GM18498 (cell line): ENCODE measurements at regions not wholly inside any gene's neighbourhood (a gene's known extent, or its start where the extent isn't known, plus 50 kb on each side); places are given as distances from the start of the nearest gene placed in this dataset.
"Not testable (repeated sequence)": the region's sequence is repeated elsewhere in the genome, so short reads cannot be mapped to it uniquely, and the experiment has no call there.

Experiments
- ATAC-seq: cut with Tn5 transposase; IDR thresholded peaks from one replicate; pipeline ENCODE4 v1.9.1; 2021; ENCODE audit warnings: mild to moderate bottlenecking, moderate library complexity; ENCODE audit not compliant: unreplicated experiment

DNA sequence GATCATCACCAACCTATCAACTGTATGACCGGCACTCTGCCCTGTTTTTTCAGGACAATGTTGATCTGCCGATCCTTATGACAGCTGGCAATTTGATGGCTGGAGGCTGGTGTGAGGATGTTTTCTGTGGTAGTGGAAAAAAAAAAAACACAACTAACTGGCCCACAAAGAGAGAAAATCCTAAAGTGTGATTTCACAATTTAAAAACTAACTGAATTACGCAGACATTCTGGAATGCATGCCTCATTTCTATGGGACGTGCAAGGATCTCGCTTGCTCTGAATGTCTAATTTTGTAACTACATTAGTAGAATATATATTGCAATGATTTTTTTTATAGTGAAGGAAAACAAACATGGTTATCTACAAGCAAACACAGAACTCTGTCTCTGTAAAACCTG lies 590.5 kb downstream of the ETS1 start:
- ATAC-seq: no peak

DNA sequence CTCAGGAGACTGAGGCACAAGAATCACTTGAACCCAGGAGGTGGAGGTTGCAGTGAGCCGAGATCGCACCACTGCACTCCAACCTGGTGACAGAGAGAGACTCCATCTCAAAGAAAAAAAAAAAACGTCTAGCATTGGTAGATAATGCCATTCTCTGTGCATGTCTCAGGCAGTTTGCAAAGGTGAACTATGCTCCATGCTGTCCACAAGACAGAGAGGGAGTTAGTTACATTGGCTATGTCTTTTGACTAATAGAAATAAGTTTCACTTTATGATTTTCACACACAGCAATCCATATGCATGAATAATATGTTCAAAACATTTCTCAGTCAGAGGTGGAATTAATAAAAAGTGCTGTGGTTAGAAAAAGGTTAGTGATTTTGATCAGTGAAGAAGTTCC lies 591.4 kb downstream of the ETS1 start:
- no peak for ATAC-seq

DNA sequence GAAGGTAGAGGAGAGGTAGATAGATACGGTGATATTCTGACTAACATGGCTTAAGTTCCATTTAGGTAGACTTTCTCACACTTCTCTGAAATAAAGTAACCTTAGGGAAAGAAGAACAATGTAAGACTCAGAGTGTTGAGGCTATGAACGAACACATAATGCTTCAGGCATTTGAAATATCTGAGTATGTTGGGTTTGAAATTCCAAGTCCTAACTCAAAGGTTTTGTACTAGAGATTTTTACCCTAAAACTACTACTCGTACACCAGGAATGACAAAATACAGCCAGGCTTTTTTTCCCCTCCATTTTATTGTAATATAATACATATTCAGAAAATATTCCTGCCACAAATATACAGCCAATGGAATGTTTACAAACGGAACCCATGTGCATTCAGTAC lies 592.6 kb downstream of the ETS1 start:
- no peak for ATAC-seq

DNA sequence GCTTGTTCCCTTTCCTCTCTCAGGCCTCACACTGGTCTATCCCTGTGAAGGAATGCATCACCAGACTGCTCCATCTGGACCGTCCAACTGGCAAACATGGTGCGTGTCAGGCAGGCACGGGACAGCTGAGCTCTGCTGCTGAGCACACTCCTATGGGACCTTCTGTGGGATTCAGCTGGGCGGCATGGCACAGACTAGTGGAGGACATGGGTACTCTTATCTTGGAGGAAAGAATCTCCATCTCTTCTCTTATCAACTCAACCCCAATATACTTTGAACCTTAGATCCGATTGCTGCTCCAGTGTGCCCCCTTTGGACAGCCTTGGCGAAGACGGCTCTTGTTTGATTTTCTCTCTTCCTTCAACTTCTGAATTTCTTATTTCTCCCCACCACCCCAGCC lies 593.6 kb downstream of the ETS1 start:
- no peak for ATAC-seq

DNA sequence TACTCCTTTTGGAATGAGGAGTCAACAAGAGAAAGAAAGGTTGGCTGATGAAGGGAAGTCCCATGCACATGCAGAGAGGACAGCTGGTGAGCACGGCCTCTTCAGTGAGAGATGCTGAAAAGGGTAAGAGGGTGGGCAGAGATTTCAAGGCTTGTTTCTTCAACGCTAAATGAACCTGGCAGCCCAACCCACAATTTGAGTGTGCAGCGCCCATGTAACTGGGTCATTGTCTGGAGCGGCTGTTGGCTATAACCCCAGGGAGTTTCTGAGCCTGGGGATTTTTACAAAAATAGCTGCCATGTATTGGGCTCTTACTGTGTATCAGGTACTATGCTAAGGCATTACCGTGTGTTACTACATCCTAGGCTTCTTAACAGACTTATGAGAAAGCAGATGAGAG lies 594.1 kb downstream of the ETS1 start:
- ATAC-seq: no peak

DNA sequence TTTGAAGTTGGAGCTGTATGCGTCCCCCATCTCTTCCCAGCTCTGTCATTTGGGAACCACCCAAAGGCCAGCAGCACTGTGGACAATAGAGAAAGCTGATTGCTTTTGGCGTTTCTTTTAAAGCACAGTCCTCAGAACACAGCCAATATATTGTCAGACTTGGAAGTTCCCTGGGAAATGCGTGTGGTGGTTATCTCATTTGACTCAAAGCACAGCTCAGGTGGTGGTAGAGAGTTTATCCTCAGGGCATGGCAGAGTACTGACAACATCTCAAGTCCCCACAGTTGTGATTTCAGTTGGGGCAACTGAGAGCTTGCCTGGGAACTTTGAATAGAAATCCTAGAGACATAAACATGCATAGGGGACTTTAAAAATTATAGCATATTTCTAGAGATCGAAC lies 601.3 kb downstream of the ETS1 start:
- no peak for ATAC-seq

DNA sequence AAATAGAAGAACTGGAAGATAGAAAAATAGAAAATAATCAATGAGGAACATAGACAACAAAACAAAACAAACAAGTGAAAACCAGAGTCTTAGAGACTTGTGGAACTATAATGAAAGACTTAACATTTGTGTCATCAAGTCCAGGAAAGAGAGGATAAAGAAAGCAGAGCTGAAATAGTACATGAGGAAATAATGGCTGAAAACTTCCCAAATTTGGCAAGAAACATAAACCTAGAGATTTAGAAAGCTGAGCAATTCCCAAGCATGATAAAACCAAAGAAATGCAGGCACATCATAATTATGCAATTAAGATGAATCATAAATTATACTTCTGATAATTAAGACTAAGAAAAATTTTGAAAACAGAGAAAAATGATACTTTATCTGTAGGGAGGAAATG lies 614.5 kb downstream of the ETS1 start:
- ATAC-seq: no peak

DNA sequence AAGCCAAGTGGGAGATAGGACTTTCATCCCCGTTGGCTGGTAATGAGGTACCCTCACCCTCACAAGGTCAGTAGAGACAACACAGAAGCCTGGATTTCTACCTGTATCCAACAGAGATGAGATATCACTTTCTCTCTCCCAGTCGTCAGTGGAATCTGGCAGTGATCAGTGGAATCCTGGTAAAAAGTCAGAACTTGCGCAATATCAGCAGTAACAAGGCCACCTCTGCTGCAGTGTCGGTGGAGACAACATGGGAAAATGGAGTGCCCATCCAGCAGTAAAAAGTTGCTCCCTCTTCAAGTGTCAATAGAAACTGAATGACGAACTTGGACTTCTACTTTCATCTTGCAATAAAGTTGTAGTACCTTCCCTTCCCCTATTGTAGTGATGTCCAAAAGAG lies 615.9 kb downstream of the ETS1 start:
- no peak for ATAC-seq

DNA sequence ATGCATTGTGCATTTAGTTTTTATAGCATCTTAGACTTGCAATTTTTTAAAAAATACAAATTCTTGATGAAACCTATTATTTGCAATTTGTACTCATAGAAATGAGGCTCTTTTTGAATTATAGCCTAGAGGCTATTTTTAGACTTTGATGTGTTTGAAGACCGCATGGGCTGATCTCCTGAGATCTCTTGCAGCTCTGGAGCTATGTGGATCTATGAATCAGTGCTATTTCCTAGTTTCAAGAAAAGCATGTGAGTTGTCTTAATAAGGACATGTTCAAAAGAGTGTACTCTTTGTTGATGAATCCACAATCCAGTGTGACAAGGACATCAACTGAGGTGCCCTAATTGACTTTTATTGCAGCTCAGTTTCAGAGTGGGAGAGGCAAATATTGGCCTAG lies 620.5 kb downstream of the ETS1 start:
- no peak for ATAC-seq

DNA sequence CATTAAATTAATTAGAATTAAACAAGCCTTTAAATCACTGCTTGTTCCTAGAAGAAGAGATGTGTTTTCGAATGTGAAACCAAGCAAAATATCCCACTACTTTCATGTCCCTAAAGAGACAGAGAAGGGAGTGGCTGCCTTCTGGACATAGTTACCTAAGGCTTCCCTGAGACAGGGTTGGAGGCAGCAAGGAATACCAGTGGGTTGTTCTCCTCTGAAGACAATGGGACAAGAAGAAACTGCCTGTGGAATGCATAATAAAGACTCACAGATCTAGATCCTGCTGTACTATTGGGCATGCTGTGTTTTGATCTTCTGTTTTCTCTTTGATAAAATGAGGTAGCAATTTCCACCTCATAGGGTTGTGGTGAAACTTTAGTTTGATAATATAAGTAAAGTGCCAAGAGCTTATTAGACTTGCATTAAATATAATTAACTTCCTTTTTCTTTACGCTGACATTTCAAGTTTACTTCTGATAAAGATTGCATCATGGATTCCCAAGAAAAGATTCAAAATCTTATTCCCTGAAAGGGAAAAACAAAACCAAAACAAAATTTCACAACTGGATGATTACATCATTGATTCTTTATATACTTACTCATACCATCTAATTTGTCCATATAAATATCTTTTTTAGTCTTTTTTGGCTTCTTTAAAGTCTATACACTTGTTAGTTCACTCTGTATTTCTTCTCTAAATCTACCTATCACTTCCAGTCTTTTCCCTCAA lies 621.3 kb downstream of the ETS1 start:
- no peak for ATAC-seq

DNA sequence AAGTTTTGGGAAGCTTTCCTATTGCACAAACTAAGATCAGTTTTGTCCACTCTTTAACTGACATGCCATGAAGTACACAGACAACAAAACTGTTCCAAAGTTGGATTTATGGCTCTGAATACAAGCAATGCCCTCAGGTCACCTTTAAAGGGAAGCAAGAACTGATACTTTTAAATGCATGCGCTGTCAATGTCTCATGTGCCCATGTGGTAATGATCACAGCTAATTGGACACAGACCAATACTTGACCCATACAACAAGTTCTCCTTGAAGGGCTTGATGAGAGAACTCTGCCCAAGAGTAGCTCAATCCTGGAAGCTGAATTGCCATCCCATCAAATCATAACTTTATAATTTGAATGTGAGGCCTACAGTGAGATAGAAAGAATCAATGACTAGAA lies 624.9 kb downstream of the ETS1 start:
- ATAC-seq: no peak

DNA sequence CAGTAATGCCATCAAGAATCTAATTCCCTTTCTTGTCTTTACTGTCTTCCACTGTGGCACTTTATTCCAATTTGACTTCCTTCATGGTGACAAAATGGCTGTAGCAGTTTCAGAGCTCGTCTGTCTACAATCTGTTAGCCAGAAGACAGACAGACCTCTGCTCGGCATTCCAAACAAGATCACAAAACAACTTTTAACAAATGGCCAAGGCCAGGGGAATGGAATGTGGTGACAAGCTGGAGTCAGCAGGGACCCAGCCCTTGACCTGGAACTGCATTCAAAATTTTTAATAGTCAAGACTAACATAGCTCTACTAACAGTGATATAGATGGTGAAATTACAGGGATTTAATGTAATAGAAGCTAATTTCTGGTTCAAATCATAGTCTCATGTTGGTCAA lies 637.2 kb downstream of the ETS1 start:
- no peak for ATAC-seq

DNA sequence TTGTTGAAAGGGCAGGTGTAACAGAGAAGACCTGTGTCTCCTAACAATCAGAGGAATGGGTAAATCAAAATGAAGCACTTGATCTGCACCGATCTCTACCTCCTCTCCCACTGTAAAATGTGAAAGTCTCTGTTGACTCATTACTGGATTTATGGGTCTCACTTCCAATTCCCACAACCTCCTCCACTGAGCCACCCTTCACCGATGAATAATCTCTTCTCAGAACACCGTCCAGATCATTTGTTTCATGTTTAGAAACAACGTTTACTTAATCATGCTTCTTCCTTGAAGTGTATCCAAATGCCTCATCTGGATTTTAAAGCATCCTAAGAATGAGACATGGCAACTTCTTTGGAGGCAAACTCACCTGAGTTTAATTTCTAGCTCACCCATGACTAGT lies 643.6 kb downstream of the ETS1 start:
- no peak for ATAC-seq

DNA sequence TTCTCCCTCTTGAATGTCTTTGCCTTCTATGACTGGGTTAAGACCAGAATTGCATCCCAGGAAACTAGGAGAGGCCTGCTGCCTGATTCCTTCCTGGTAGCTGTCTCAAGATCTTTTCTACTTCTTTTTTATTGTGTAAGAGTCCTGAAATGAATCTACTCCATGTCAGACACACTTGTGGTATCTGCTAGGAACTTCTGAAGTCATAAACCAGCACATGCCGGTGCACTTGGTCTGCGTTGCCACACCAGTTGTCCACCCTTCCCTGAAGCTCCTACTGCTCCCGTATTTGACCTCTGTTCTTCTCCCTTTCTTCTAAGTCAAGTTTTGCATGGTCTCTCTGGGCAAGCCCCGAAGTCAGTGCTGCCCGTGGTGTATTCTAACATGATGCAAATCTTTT lies 644.2 kb downstream of the ETS1 start:
- ATAC-seq: no peak

DNA sequence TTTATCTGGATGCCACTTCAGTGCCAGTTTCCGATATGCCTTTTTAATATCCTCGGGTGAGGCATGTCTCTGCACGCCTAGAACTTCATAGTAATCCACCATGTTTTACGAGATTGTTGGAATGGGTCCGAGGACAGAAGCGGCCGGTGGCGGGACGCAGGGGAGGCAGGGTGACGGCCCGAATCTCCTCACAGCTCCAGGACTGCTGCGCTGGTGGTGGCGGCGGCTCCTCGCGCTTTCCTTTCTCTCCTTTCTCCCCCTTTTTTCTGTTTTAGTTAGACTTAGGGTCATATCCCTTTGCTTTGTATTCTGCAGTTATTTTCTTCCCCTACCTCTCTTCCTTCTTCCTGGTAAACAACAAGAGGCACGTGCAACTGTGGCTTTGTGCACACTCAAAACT lies 645.8 kb downstream of the ETS1 start:
- peak; percentile 48 for ATAC-seq

DNA sequence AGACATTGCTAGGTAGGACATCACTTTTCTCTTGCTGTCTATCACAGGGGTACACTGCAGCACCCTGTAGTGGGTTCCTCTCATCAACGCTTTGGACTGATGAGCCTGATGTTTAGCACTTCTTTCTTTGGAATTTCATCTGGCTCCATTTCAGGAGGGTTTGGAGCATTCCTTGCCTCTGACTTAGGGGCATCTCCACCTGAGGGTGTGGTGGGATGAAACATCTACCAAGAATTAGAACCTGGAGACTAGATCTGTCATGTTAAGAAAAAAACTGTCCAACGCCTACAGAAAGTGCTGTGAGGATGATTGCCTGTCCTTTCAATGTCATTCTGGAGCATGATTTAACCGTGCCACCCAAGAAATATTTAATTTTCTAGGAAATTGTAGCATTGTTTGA lies 648.4 kb downstream of the ETS1 start:
- no peak for ATAC-seq

DNA sequence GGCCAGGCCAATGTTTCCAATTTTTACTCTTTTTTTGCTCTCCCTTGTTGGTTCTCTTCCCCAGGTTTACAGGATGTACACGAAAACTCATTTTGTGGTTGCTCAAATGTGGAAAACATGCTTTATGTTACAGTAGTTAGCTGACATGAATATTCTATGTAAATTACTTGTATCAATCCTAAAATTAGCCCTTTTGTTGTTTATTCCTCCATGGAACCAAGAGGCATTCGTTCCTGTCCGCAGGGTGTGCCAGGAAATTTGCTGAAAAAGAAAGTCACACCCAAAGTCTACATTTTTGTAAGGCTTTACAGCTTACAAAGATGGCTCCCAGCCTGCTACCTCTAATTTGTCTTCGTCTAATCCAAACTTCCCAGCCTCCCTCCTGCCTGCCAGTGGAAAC lies 652.3 kb downstream of the ETS1 start:
- no peak for ATAC-seq

DNA sequence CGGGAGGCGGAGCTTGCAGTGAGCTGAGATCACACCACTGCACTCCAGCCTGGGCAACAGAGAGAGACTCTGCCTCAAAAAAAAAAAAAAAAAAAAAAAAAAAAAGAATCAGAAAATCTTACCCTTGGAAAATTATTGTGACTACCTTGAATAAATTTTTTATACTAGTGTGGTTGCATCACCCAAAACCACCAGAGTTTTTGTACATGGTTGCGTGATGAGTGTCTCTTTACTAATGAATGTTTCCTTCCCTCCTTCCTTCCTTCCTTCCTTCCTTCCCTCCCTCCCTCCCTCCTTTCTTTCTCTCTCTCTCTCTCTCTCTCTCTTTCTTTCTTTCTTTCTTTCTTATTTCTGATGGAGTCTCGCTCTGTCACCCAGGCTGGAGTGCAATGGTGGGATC lies 653.4 kb downstream of the ETS1 start:
- ATAC-seq: not testable (repeated sequence)

DNA sequence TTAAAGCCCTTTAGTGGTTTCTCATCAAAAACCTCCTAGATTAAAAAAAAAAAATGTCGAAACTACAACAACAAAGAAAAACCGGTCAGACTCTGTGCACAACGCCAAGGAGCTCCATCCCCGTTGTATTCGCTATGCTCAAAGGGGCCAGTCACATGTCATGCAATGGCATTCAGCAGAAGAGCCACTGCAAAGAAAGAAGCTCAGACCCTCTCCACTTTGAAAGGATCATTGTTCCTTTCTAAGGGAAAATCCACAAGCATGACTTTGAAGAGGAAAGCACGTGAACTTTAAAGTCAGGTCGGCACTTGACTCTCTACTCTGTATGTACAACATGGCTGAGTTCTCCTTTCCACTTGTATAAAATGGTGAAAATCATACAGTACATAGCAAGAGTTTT lies 655.6 kb downstream of the ETS1 start:
- ATAC-seq: no peak

DNA sequence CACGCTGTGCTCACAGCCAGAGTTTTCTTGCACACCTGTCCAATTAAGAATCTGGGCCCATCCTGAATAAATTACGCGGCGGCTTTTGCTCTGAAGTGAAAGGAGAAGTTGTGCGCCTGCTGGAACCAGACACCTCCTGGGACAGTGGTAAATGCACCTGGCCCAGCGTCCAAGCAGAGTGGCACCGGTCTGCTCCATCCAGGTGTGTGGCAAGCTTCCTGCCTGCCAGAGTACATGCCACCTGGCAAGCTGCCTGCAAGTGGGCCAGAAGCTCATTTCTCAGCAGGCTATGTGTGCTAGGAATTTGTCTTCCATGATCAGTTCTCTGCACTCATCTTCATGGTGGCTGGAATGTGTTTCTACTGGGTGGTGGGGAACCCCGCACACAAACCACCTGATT lies 660.6 kb downstream of the ETS1 start:
- no peak for ATAC-seq

DNA sequence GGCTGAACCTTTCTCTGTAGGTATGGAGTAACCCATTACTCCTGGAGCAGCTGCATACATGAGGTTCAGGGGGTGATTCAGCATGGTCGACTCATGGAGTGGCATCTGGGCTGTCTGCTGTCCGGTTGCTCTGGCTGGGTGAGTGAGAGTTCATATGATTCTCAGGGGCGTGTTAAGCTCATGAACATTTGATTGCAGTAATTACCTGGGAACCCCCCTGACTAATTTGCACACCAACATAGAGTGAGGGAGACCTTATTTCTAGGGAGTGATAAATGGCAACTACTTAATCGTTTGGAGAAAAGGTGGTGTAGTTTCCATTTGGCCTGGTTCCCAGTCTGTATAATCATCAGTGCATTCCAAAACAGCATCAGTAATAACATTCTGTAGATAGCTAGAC lies 661.9 kb downstream of the ETS1 start:
- no peak for ATAC-seq

DNA sequence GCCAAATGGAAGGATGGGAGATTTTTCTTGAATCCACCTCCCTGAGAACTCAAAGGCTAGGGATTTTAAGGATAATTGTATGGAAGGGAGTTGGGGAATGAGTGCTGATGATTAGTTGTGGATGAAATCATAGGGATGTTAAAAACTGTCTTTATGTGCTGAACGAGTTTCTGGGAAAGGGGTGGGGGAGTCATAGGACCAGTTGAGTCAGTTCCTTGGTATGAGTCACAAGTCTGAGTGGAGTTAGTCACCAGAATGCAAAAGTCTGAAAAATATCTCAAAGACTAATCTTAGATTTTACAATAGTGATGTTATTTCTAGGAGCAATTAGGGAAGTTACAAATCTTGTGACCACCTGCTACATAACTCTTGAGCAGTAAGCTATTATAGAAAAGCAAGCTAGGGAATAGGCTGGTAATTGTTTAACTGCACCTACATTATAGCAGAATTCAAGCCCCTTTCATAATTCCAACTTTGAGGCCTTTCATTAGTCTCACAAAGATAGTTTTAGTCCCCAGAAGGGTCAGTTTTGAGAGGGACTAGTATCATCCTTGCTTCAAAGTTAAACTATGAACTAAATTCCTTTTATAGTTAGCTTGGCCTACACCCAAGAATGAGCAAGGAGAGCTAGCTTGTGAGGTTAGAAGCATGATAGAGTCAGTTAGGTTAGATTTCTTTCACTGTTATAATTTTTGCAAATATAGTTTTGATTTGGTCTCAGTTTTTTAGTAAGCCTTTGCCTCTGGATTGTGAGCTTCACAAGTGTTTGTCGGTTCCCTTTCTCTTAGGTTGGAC lies 668.0 kb downstream of the ETS1 start:
- ATAC-seq: no peak

DNA sequence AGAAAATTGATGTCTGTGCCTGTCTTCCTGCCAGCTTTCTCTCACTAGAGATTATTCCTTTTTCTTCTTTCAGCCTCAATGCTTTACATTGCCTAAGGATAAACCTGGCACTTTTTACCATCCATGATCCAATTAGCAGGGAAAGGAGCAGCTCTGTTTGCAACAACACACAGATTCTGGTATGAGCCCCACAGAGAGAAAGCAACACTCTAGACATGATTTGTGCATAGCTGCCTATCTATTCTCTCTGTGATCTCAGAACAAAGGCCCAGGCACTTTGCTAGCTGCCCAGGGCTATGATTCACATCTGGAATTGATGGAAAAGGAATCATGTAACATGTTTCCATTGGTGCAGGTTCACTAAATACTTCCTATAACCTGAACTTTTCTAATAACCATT lies 685.0 kb downstream of the ETS1 start:
- ATAC-seq: no peak
